Spleen (tissue), 11 donors: ENCODE measurements at regions not wholly inside any gene's neighbourhood (a gene's known extent, or its start where the extent isn't known, plus 50 kb on each side); places are given as distances from the start of the nearest gene placed in this dataset.

Source experiments
- DNase-seq: peaks from one replicate; pipeline ENCODE4 v3.0.0-alpha.2; 2020
- H3K27ac ChIP-seq, 8 donors: fragments of 200-600 bp; sonication (generic) in 7 of 8; 1 replicate in 4 of 8; 2 replicates in 4 of 8; pipeline versions ENCODE4 v1.5.0 to v1.8.0; 2016 to 2021; ENCODE audit warnings: inconsistent platforms in 4 of 8, mild to moderate bottlenecking in 4 of 8, moderate library complexity in 1 of 8
- H3K27me3 ChIP-seq, 7 donors: fragments of 200-600 bp; sonication (generic) in 6 of 7; replicated peaks in 1 of 7; 1 replicate in 4 of 7; 2 replicates in 3 of 7; pipeline versions ENCODE4 v1.5.0 to v1.8.0; 2016 to 2021; ENCODE audit warnings: inconsistent platforms in 3 of 7, mild to moderate bottlenecking in 1 of 7
- H3K36me3 ChIP-seq, 6 donors: fragments of 200-600 bp; sonication (generic) in 5 of 6; 1 replicate in 4 of 6; 2 replicates in 2 of 6; pipeline versions ENCODE4 v1.5.0 to v1.8.0; 2016 to 2021; ENCODE audit warnings: inconsistent platforms in 2 of 6
- H3K4me1 ChIP-seq, 6 donors: fragments of 200-600 bp; sonication (generic) in 5 of 6; 1 replicate in 3 of 6; 2 replicates in 3 of 6; pipeline versions ENCODE4 v1.5.0 to v1.8.0; 2016 to 2021; ENCODE audit warnings: inconsistent platforms in 3 of 6
- H3K4me3 ChIP-seq, 8 donors: fragments of 200-600 bp; sonication (generic) in 7 of 8; 1 replicate in 4 of 8; 2 replicates in 4 of 8; pipeline versions ENCODE4 v1.5.0 to v1.8.0; 2016 to 2021; ENCODE audit warnings: inconsistent platforms in 4 of 8, mild to moderate bottlenecking in 4 of 8, moderate library complexity in 2 of 8
- H3K9me3 ChIP-seq, 8 donors: fragments of 200-600 bp; sonication (generic) in 7 of 8; 1 replicate in 4 of 8; 2 replicates in 4 of 8; pipeline versions ENCODE4 v1.5.0 to v1.8.0; 2016 to 2021; ENCODE audit warnings: inconsistent platforms in 4 of 8
- CTCF ChIP-seq, 11 experiments: fragments of 200-600 bp in 7 of 11; fragments of 450-650 bp in 4 of 11; sonication (generic) in 4 of 11; IDR thresholded peaks in 8 of 11; conservative IDR thresholded peaks in 3 of 11; 1 replicate in 7 of 11; 2 replicates in 4 of 11; pipeline versions ENCODE4 v1.4.0 to v1.8.0; 2016 to 2021; ENCODE audit warnings: antibody characterized with exemption in 11 of 11, inconsistent platforms in 4 of 11, mild to moderate bottlenecking in 1 of 11
- POLR2A ChIP-seq, 3 donors: fragments of 450-650 bp; IDR thresholded peaks; one replicate each; pipeline ENCODE4 v1.5.1; 2017; ENCODE audit warnings: antibody characterized with exemption in 3 of 3, mild to moderate bottlenecking in 1 of 3
- POLR2AphosphoS5 ChIP-seq, 3 donors: sonication (generic); formaldehyde crosslinking; IDR thresholded peaks; one replicate each; pipeline ENCODE4 v1.5.1; 2017; ENCODE audit warnings: antibody characterized with exemption in 3 of 3
- WGBS, 5 donors: extraction: QIAGEN DNeasy Blood & Tissue Kit in 3 of 5; methylation state at CpG; one replicate each; pipeline versions ENCODE4 v1.1.5 to v1.1.7; 2013 to 2018; 5-methylcytosine and 5-hydroxymethylcytosine counted together
- intact Hi-C: fragments of 100-400 bp; cut with DNase I; formaldehyde crosslinking; loops from one replicate; pipeline ENCODE4 v1.15.0; 2023; ENCODE audit warnings: low total_unique reads
- donor health status: healthy with polysubstance abuse.
- donor health status: DM: no; HTN: no; CAD: no; lungs with moderate emphysema.
- donor health status: DM: no; HTN: no; CAD: no.
- donor health status: Bipolar disorder and iron deficiency.
- donor health status: healthy.
- donor health status: DM: no; HTN: no; CAD: no.
- donor health status: DM: yes; HTN: yes; CAD: no.

- no peak for TF ChIP-seq POLR2AphosphoS5 (IDR thresholded peaks at IDR 0.05)
- no peak for TF ChIP-seq CTCF (IDR thresholded peaks at IDR 0.05 in 8 of 11, conservative IDR thresholded peaks at IDR 0.05 in 3 of 11)
- no peak for TF ChIP-seq POLR2A (IDR thresholded peaks at IDR 0.05)
- WGBS, 5 donors = 67 to 82% (median 73%) methylated on average over 9 of the region's 9 CpGs
- intact Hi-C loops = no loop called here
Measured at GRCh38 chr12:115774148-115774895, 503.2 kb downstream of the MED13L start.

GRCh38 chr12:115771601-115772000, 505.9 kb downstream of the MED13L start:
- WGBS, 5 donors = 82 to 92% (median 83%) methylated on average over 4 of the region's 4 CpGs
- no peak for TF ChIP-seq POLR2A (IDR thresholded peaks at IDR 0.05)
- TF ChIP-seq CTCF (IDR thresholded peaks at IDR 0.05 in 8 of 11, conservative IDR thresholded peaks at IDR 0.05 in 3 of 11) = no peak
- no peak for TF ChIP-seq POLR2AphosphoS5 (IDR thresholded peaks at IDR 0.05)
- Histone ChIP-seq H3K4me1 (no peaks in the 10 kb centered on the region), H3K36me3 (no peaks in the 10 kb centered on the region), H3K4me3 (no peak overlapping the region), H3K9me3 (no peaks in the 10 kb centered on the region), H3K27me3 (peaks cover 0 to 3% (median 0%) of the 10 kb centered on the region in 7 donors), H3K27ac (no peak overlapping the region)
- no peak for DNase-seq
- intact Hi-C loops = no loop called here

More at GRCh38 chr12:115774148-115774895, 503.2 kb downstream of the MED13L start:
- DNase-seq = no peak
- H3K4me1 ChIP-seq = no peaks in the 10 kb centered on the region
- H3K36me3 ChIP-seq = no peaks in the 10 kb centered on the region
- peaks cover 0 to 3% (median 0%) of the 10 kb centered on the region in 7 donors for H3K27me3 ChIP-seq
- no peaks in the 10 kb centered on the region for H3K9me3 ChIP-seq
- H3K27ac ChIP-seq = no peak overlapping the region
- no peak overlapping the region for H3K4me3 ChIP-seq

GRCh38 chr12:115771065-115771464, 506.4 kb downstream of the MED13L start:
- Histone ChIP-seq H3K4me1 (no peaks in the 10 kb centered on the region), H3K27ac (no peak overlapping the region), H3K9me3 (no peaks in the 10 kb centered on the region), H3K27me3 (peaks cover 0 to 3% (median 0%) of the 10 kb centered on the region in 7 donors), H3K4me3 (no peak overlapping the region), H3K36me3 (no peaks in the 10 kb centered on the region)
- intact Hi-C loops = no loop called here
- WGBS, 5 donors = 53 to 69% (median 57%) methylated on average over 1 to 2 of the region's 2 CpGs
- TF ChIP-seq POLR2A (IDR thresholded peaks at IDR 0.05) (no peak), POLR2AphosphoS5 (IDR thresholded peaks at IDR 0.05) (no peak)
- no peak for DNase-seq

GRCh38 chr12:115770643-115771042, 506.9 kb downstream of the MED13L start:
- WGBS, 5 donors = 28 to 43% (median 41%) methylated on average over 1 of the region's 1 CpG
- DNase-seq = no peak
- Histone ChIP-seq H3K27ac (no peak overlapping the region), H3K27me3 (peaks cover 0 to 3% (median 0%) of the 10 kb centered on the region in 7 donors), H3K36me3 (no peaks in the 10 kb centered on the region), H3K4me1 (no peaks in the 10 kb centered on the region), H3K4me3 (no peak overlapping the region), H3K9me3 (no peaks in the 10 kb centered on the region)
- intact Hi-C loops = no loop called here
- no peak for TF ChIP-seq POLR2AphosphoS5 (IDR thresholded peaks at IDR 0.05)
- no peak for TF ChIP-seq POLR2A (IDR thresholded peaks at IDR 0.05)
- TF ChIP-seq CTCF (IDR thresholded peaks at IDR 0.05 in 8 of 11, conservative IDR thresholded peaks at IDR 0.05 in 3 of 11) = no peak
